ENCODE measurements at regions not wholly inside any gene's neighbourhood (a gene's known extent, or its start where the extent isn't known, plus 50 kb on each side); places are given as distances from the start of the nearest gene placed in this dataset.

DNA sequence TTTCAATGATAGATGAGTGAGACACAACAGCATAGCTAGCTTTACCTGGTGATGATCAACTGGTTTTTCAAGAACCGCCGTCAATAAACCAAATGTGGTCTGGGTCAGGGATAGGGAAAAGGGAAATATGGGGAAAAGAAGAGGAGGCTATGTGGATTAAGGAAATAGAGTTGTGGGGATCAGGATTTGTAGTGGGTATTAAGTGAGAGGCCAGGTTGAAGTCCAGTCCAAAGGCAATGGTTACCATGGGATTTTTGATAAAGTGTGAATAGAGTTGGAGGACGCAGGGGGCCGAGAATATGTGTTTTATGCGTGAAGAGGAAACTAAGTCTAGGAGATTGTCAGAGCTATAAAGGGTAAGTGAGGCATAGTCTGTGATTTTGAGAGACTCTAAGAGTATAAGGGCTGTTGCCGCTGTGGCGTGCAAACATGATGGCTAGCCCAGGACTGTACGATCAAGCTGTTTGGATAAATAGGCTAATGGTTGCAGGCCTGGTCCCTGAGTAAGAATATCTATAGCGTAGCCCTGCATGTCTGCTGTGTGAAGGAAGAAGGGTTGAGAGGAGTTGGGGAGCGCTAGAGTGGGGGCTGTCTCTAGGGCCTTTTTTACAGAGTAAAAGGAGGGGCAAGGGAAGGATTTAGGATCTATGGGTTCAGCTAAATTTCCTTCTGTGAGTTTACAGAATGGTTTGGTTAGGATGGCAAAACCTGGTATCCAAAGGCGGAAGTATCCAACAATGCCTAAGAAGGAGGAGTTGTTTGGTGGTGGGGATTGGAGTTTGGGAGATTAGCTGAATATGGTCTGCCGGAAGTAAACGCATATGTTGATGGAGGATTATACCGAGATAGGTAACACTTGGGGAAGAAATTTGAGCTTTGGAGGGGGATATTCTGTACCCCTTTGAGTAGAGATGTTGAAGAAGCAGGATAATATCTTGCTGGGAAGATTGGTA, 749.7 kb upstream of the ADGRB3 start:
- TF ChIP-seq, protein P1, sequence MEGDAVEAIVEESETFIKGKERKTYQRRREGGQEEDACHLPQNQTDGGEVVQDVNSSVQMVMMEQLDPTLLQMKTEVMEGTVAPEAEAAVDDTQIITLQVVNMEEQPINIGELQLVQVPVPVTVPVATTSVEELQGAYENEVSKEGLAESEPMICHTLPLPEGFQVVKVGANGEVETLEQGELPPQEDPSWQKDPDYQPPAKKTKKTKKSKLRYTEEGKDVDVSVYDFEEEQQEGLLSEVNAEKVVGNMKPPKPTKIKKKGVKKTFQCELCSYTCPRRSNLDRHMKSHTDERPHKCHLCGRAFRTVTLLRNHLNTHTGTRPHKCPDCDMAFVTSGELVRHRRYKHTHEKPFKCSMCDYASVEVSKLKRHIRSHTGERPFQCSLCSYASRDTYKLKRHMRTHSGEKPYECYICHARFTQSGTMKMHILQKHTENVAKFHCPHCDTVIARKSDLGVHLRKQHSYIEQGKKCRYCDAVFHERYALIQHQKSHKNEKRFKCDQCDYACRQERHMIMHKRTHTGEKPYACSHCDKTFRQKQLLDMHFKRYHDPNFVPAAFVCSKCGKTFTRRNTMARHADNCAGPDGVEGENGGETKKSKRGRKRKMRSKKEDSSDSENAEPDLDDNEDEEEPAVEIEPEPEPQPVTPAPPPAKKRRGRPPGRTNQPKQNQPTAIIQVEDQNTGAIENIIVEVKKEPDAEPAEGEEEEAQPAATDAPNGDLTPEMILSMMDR (IDR thresholded peaks at IDR 0.05): no peak
- no peak for TF ChIP-seq EP300 (IDR thresholded peaks at IDR 0.05)
- TF ChIP-seq GATA3 (IDR thresholded peaks at IDR 0.05; ENCODE audit: borderline replicate concordance): no peak
- TF ChIP-seq CBX2 (IDR thresholded peaks at IDR 0.05; ENCODE audit: borderline replicate concordance, low read depth): no peak
- TF ChIP-seq MAZ (IDR thresholded peaks at IDR 0.05; ENCODE audit: borderline replicate concordance, low read depth, low read length): no peak
- no peak for TF ChIP-seq CHD2 (IDR thresholded peaks at IDR 0.05; ENCODE audit: low read length, partially characterized antibody)
- TF ChIP-seq, protein P2, sequence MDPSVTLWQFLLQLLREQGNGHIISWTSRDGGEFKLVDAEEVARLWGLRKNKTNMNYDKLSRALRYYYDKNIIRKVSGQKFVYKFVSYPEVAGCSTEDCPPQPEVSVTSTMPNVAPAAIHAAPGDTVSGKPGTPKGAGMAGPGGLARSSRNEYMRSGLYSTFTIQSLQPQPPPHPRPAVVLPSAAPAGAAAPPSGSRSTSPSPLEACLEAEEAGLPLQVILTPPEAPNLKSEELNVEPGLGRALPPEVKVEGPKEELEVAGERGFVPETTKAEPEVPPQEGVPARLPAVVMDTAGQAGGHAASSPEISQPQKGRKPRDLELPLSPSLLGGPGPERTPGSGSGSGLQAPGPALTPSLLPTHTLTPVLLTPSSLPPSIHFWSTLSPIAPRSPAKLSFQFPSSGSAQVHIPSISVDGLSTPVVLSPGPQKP (IDR thresholded peaks at IDR 0.05; ENCODE audit: low read depth, low read length): no peak
- TF ChIP-seq ESRRA (IDR thresholded peaks at IDR 0.05; ENCODE audit: borderline replicate concordance, low read length): no peak
- TF ChIP-seq JUNB (IDR thresholded peaks at IDR 0.05): no peak
- no peak for TF ChIP-seq TP53 (CRISPR knock-in tag; IDR thresholded peaks at IDR 0.05)

Measured in A549 (cell line).